ENCODE measurements at regions not wholly inside any gene's neighbourhood (a gene's known extent, or its start where the extent isn't known, plus 50 kb on each side); places are given as distances from the start of the nearest gene placed in this dataset.

DNA sequence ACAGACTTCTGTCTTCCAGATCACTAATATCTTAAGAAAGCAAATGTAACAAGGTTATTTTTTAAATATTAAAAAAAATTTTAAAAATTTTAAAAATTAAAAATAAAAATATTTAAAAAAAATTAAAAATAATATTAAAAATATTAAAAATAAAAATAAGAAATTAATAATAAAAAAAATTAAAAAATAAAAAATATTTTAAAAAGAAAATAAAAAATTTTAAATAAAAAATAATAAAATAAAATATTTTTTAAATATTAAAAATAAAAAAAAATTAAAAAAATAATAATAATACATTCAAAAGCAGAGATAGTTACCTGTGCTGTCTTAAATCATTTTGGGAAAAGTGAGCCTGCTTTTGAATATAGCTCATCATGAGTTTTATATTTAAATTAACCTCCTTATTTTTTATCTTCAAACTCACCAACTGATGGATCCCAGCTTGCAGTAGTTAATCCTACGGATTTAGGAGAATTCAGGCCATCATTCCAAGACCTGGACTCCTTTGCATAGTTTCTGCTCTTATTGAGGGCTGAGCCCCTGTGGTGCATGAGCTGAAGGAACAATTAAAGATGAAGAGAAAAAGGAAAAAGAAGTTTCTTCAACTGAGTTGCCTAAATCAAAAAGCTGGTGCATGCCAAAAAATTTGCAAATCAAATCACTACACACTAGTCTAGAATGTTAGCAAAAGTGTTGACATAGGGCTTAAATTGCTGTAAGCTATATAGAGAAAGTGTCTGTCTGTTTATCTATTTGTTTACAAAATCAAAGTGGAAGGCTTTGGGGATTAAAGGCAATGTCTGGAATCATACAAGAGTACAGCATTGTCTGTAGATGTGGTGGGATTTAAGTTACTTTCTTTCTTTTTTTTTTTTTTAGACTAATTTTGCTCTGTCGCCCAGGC is 50.5 kb upstream of the ZNF438 start:
- Histone ChIP-seq H3K4me1 (ENCODE audit: control insufficient read depth, insufficient read depth, low read length) (no peaks in the 10 kb centered on the region), H3K36me3 (ENCODE audit: control insufficient read depth, insufficient read depth, low read length) (no peaks in the 10 kb centered on the region), H3K9ac (ENCODE audit: low read depth, low read length) (no peak overlapping the region), H3K27me3 (ENCODE audit: control insufficient read depth, insufficient read depth, low read length) (no peaks in the 10 kb centered on the region), H3K4me3 (ENCODE audit: low read depth, low read length) (no peak overlapping the region), H3K27ac (ENCODE audit: low read depth, low read length) (no peak overlapping the region), H3K9me3 (ENCODE audit: control insufficient read depth, insufficient read depth, low read length) (no peaks in the 10 kb centered on the region)

- H3K4me3 ChIP-seq (ENCODE audit: low read depth, low read length): no peak overlapping the region
- no peaks in the 10 kb centered on the region for H3K27me3 ChIP-seq (ENCODE audit: control insufficient read depth, insufficient read depth, low read length)
- no peaks in the 10 kb centered on the region for H3K4me1 ChIP-seq (ENCODE audit: control insufficient read depth, insufficient read depth, low read length)
- H3K36me3 ChIP-seq (ENCODE audit: control insufficient read depth, insufficient read depth, low read length): no peaks in the 10 kb centered on the region
- no peak overlapping the region for H3K27ac ChIP-seq (ENCODE audit: low read depth, low read length)
- H3K9me3 ChIP-seq (ENCODE audit: control insufficient read depth, insufficient read depth, low read length): no peaks in the 10 kb centered on the region
- no peak overlapping the region for H3K9ac ChIP-seq (ENCODE audit: low read depth, low read length)
Measured at GRCh38 chr10:31083765-31084184, 52.1 kb upstream of the ZNF438 start.

GRCh38 chr10:31087011-31087410 is 55.3 kb upstream of the ZNF438 start:
- Histone ChIP-seq H3K36me3 (ENCODE audit: control insufficient read depth, insufficient read depth, low read length) (no peaks in the 10 kb centered on the region), H3K9ac (ENCODE audit: low read depth, low read length) (no peak overlapping the region), H3K4me1 (ENCODE audit: control insufficient read depth, insufficient read depth, low read length) (no peaks in the 10 kb centered on the region), H3K27ac (ENCODE audit: low read depth, low read length) (no peak overlapping the region), H3K4me3 (ENCODE audit: low read depth, low read length) (no peak overlapping the region), H3K27me3 (ENCODE audit: control insufficient read depth, insufficient read depth, low read length) (no peaks in the 10 kb centered on the region), H3K9me3 (ENCODE audit: control insufficient read depth, insufficient read depth, low read length) (no peaks in the 10 kb centered on the region)

- H3K9me3 ChIP-seq (ENCODE audit: control insufficient read depth, insufficient read depth, low read length): no peaks in the 10 kb centered on the region
- H3K4me1 ChIP-seq (ENCODE audit: control insufficient read depth, insufficient read depth, low read length): no peaks in the 10 kb centered on the region
- H3K27me3 ChIP-seq (ENCODE audit: control insufficient read depth, insufficient read depth, low read length): no peaks in the 10 kb centered on the region
- H3K9ac ChIP-seq (ENCODE audit: low read depth, low read length): no peak overlapping the region
- H3K27ac ChIP-seq (ENCODE audit: low read depth, low read length): no peak overlapping the region
- H3K36me3 ChIP-seq (ENCODE audit: control insufficient read depth, insufficient read depth, low read length): no peaks in the 10 kb centered on the region
- H3K4me3 ChIP-seq (ENCODE audit: low read depth, low read length): no peak overlapping the region
Measured at GRCh38 chr10:31087851-31088250, 56.2 kb upstream of the ZNF438 start.

DNA sequence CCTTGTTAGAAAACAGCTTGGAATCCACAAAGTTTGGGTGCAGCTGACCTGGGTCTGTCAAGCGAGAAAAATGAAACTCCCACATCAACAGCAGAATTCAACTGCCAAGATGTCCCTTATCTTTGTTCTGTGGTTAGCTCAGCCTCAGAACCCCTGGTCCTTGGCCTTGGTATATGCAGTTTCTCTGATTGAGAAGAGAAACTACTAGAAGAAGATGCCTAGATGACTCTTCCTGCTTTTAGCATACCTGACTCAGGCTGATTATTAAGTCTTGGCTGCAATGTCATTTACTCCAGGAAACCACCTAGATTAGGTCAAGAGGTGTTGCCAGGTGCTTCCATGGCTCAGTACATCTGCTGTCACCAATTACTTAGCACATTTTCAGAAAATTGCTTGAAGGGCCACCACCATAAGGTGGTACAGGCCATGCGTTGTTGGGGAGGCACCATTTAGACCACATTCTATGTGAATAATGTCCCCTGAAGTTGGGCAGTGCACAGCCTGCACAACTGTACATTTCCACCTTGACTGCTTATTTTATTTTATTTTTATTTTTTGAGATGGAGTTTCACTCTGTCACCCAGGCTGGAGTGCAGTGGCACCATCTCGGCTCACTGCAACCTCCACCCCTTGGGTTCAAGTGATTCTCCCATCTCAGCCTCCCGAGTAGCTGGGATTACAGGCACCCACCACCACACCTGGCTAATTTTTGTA is 59.4 kb upstream of the ZNF438 start:
- Histone ChIP-seq H3K27ac (ENCODE audit: low read depth, low read length) (no peak overlapping the region), H3K9me3 (ENCODE audit: control insufficient read depth, insufficient read depth, low read length) (no peaks in the 10 kb centered on the region), H3K27me3 (ENCODE audit: control insufficient read depth, insufficient read depth, low read length) (no peaks in the 10 kb centered on the region), H3K4me3 (ENCODE audit: low read depth, low read length) (no peak overlapping the region), H3K9ac (ENCODE audit: low read depth, low read length) (no peak overlapping the region), H3K4me1 (ENCODE audit: control insufficient read depth, insufficient read depth, low read length) (no peaks in the 10 kb centered on the region), H3K36me3 (ENCODE audit: control insufficient read depth, insufficient read depth, low read length) (no peaks in the 10 kb centered on the region)

GRCh38 chr10:31095677-31096560 is 64.3 kb upstream of the ZNF438 start:
- Histone ChIP-seq H3K4me1 (ENCODE audit: control insufficient read depth, insufficient read depth, low read length) (no peaks in the 10 kb centered on the region), H3K9me3 (ENCODE audit: control insufficient read depth, insufficient read depth, low read length) (no peaks in the 10 kb centered on the region), H3K27me3 (ENCODE audit: control insufficient read depth, insufficient read depth, low read length) (no peaks in the 10 kb centered on the region), H3K27ac (ENCODE audit: low read depth, low read length) (no peak overlapping the region), H3K36me3 (ENCODE audit: control insufficient read depth, insufficient read depth, low read length) (no peaks in the 10 kb centered on the region), H3K4me3 (ENCODE audit: low read depth, low read length) (no peak overlapping the region), H3K9ac (ENCODE audit: low read depth, low read length) (no peak overlapping the region)

DNA sequence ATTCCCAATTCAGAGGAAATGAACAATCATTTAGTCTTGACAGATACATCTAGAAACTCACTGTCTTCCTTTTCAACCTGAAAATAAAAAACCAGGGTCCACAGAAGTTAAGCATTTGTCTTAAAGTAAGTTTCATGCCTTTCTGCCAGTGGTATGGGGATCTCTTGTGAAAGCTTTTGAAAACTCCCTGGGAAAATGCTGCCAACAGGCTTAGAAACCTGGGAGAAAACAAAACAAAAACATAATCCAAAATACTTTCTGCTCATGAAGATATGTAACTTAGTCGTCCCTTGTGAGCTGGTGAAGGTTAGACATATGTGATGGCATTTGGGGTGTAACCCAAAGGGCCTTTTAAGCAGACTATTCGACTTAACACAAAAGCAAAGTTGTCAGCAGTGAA is 66.4 kb upstream of the ZNF438 start:
- no peak overlapping the region for H3K4me3 ChIP-seq (ENCODE audit: low read depth, low read length)
- H3K36me3 ChIP-seq (ENCODE audit: control insufficient read depth, insufficient read depth, low read length): no peaks in the 10 kb centered on the region
- no peaks in the 10 kb centered on the region for H3K4me1 ChIP-seq (ENCODE audit: control insufficient read depth, insufficient read depth, low read length)
- H3K27ac ChIP-seq (ENCODE audit: low read depth, low read length): no peak overlapping the region
- H3K27me3 ChIP-seq (ENCODE audit: control insufficient read depth, insufficient read depth, low read length): no peaks in the 10 kb centered on the region
- H3K9ac ChIP-seq (ENCODE audit: low read depth, low read length): no peak overlapping the region
- H3K9me3 ChIP-seq (ENCODE audit: control insufficient read depth, insufficient read depth, low read length): no peaks in the 10 kb centered on the region

DNA sequence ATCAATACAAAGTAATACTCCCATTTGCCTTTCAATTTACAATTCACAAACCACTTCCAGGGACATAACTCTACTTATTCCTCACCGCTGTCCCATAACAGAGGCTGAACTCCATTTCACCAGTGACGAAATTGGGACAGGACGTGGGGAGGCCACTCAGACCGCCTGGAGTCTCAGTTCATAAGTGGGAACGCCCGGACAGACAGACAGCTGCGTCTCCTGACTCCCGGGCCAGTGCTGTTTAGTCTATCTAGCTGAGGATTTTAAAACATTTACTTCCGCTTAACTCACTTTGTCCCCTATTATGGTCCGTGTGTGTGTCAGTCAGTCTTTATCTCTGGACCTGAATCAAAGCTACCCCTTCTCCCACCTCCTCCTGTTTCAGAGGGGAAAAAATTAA is 67.4 kb upstream of the ZNF438 start:
- no peak overlapping the region for H3K9ac ChIP-seq (ENCODE audit: low read depth, low read length)
- no peaks in the 10 kb centered on the region for H3K36me3 ChIP-seq (ENCODE audit: control insufficient read depth, insufficient read depth, low read length)
- no peak overlapping the region for H3K27ac ChIP-seq (ENCODE audit: low read depth, low read length)
- no peak overlapping the region for H3K4me3 ChIP-seq (ENCODE audit: low read depth, low read length)
- H3K4me1 ChIP-seq (ENCODE audit: control insufficient read depth, insufficient read depth, low read length): no peaks in the 10 kb centered on the region
- no peaks in the 10 kb centered on the region for H3K9me3 ChIP-seq (ENCODE audit: control insufficient read depth, insufficient read depth, low read length)
- H3K27me3 ChIP-seq (ENCODE audit: control insufficient read depth, insufficient read depth, low read length): no peaks in the 10 kb centered on the region

DNA sequence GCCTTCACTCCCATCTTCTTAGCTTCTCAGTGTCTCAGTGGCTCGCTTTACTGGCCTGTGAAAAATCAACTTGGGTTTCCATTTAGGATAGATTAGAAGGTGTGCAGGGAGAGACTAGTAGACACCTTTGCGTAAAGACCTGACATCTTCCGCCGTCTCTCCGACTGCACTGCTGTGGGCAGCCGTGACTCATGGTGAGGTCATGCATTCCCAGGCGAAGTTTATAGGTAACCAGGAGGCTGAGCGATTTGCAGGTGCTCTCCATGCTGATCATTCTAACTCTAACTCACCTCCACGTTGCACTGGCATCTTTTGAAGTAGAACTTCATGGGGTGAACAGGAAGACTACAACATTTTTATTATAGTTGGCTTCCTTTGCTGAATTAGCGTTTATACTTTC is 68.0 kb upstream of the ZNF438 start:
- Histone ChIP-seq H3K27ac (ENCODE audit: low read depth, low read length) (no peak overlapping the region), H3K9me3 (ENCODE audit: control insufficient read depth, insufficient read depth, low read length) (no peaks in the 10 kb centered on the region), H3K4me3 (ENCODE audit: low read depth, low read length) (no peak overlapping the region), H3K27me3 (ENCODE audit: control insufficient read depth, insufficient read depth, low read length) (no peaks in the 10 kb centered on the region), H3K36me3 (ENCODE audit: control insufficient read depth, insufficient read depth, low read length) (no peaks in the 10 kb centered on the region), H3K4me1 (ENCODE audit: control insufficient read depth, insufficient read depth, low read length) (no peaks in the 10 kb centered on the region), H3K9ac (ENCODE audit: low read depth, low read length) (no peak overlapping the region)

DNA sequence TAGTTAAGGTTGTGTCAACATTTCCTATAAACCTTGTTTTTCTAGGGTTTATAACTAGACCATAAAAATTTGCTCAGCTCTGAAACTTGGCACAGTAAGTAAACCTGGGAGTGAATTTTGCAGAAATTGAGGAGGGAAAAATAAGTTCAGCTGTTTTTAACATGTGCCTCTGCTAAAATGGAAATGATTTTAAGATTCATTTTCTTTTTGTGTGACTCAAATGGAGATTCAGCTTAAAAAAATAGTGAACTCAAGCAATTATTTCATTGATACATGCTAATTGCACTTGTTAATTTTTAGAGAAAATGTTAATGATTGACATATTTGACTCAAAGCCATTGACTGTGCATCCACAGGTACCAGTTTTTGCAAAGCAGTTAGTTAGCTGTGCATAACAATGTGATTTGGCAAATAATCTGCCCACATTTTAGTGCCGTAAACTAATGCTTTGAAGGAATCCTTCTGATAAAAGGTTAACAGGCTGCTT is 68.5 kb upstream of the ZNF438 start:
- H3K9me3 ChIP-seq (ENCODE audit: control insufficient read depth, insufficient read depth, low read length): no peaks in the 10 kb centered on the region
- H3K4me1 ChIP-seq (ENCODE audit: control insufficient read depth, insufficient read depth, low read length): no peaks in the 10 kb centered on the region
- H3K9ac ChIP-seq (ENCODE audit: low read depth, low read length): no peak overlapping the region
- H3K27ac ChIP-seq (ENCODE audit: low read depth, low read length): no peak overlapping the region
- H3K27me3 ChIP-seq (ENCODE audit: control insufficient read depth, insufficient read depth, low read length): no peaks in the 10 kb centered on the region
- no peaks in the 10 kb centered on the region for H3K36me3 ChIP-seq (ENCODE audit: control insufficient read depth, insufficient read depth, low read length)
- H3K4me3 ChIP-seq (ENCODE audit: low read depth, low read length): no peak overlapping the region
